K562 (cell line): ENCODE measurements at regions not wholly inside any gene's neighbourhood (a gene's known extent, or its start where the extent isn't known, plus 50 kb on each side); places are given as distances from the start of the nearest gene placed in this dataset.

Experiments
- ATAC-seq: fragments of 200-7000 bp; cut with Tn5 transposase; 3 replicates; pipeline ENCODE4 v1.9.1; 2020; ENCODE audit warnings: moderate library complexity
- BruUV-seq: library from RNA; stranded (reverse); fragments of 400-500 nt; replicated peaks from 2 replicates; lab custom pipeline; 2021; lab: Mats Ljungman, UMichigan
- CTCF ChIA-PET: fragments of 300-600 bp; formaldehyde crosslinking; extraction: SDS; loops from one replicate; lab custom pipeline; 2021; ENCODE audit warnings: low intra/inter-chr PET ratio; lab: Yijun Ruan, JAX
- POLR2A ChIA-PET: fragments of 300-600, 350-650 bp; sonication (Branson Sonifier 250); formaldehyde crosslinking; extraction: SDS; loops from one replicate; lab custom pipeline; 2021; ENCODE audit warnings: antibody characterized with exemption, inconsistent platforms; lab: Yijun Ruan, JAX
- DNase-seq, 4 experiments: peaks; one replicate each; pipeline versions ENCODE4 v3.0.0 to v3.0.0-alpha.2; 2011 to 2018; ENCODE audit warnings: low spot score in 3 of 4, mixed read lengths in 3 of 4; ENCODE audit errors: extremely low read depth in 1 of 4
- FAIRE-seq: peaks from 2 replicates; lab custom pipeline; 2011; peaks lifted over from hg19 to GRCh38; lab: Jason Lieb, UNC
- H2AFZ ChIP-seq: 2 replicates; pipeline ENCODE4 v1.6.0; 2011; ENCODE audit warnings: low read depth, low read length, control low read depth, inconsistent platforms
- H3K27ac ChIP-seq: fragments of 200-600 bp; 3 replicates; pipeline ENCODE4 v1.8.0; 2011; ENCODE audit warnings: low read depth, mild to moderate bottlenecking, control low read depth, inconsistent platforms, low read length, moderate library complexity, mixed read lengths; ENCODE audit errors: extremely low read depth
- H3K27me3 ChIP-seq, 2 experiments: fragments of 300-600 bp in 1 of 2; 2 replicates in 1 of 2; 3 replicates in 1 of 2; pipeline versions ENCODE4 v1.6.0 to v1.8.0; 2011; ENCODE audit warnings: inconsistent platforms in 2 of 2, low read length in 2 of 2, mild to moderate bottlenecking in 1 of 2, mixed read lengths in 1 of 2, moderate library complexity in 1 of 2; ENCODE audit not compliant: control insufficient read depth in 2 of 2, insufficient read depth in 2 of 2
- H3K36me3 ChIP-seq: fragments of 300-600 bp; 3 replicates; pipeline ENCODE4 v1.8.0; 2011; ENCODE audit warnings: mild to moderate bottlenecking, low read length, inconsistent platforms; ENCODE audit not compliant: control insufficient read depth, insufficient read depth
- H3K4me1 ChIP-seq, 2 experiments: fragments of 200-600 bp in 1 of 2; replicated peaks in 1 of 2; 2 replicates in 1 of 2; 3 replicates in 1 of 2; pipeline versions ENCODE4 v1.5.1 to v1.8.0; 2011; ENCODE audit warnings: inconsistent platforms in 2 of 2, low read length in 2 of 2, mild to moderate bottlenecking in 1 of 2, mixed read lengths in 1 of 2, moderate library complexity in 1 of 2; ENCODE audit not compliant: control insufficient read depth in 2 of 2, insufficient read depth in 2 of 2
- H3K4me2 ChIP-seq: 2 replicates; pipeline ENCODE4 v1.6.1; 2011; ENCODE audit warnings: low read length, control low read depth, inconsistent platforms, mixed read lengths; ENCODE audit not compliant: insufficient read depth
- H3K4me3 ChIP-seq: fragments of 200-600 bp; sonication (generic), shearing (Covaris generic); 2 replicates; pipeline ENCODE4 v1.5.1; 2016; ENCODE audit warnings: control low read depth, inconsistent platforms
- H3K79me2 ChIP-seq: fragments of 200-600 bp; 3 replicates; pipeline ENCODE4 v1.8.0; 2011; ENCODE audit warnings: low read length, inconsistent platforms; ENCODE audit not compliant: control insufficient read depth, insufficient read depth
- H3K9ac ChIP-seq, 2 experiments: 2 replicates each; pipeline versions ENCODE4 v1.6.0 to v1.6.1; 2011; ENCODE audit warnings: low read depth in 2 of 2, low read length in 2 of 2, control low read depth in 1 of 2, inconsistent platforms in 1 of 2, mild to moderate bottlenecking in 1 of 2, mixed read lengths in 1 of 2; ENCODE audit not compliant: insufficient read depth in 1 of 2
- H3K9me1 ChIP-seq: one replicate; pipeline ENCODE4 v1.6.0; 2011; ENCODE audit warnings: inconsistent platforms, mild to moderate bottlenecking, low read length, moderate library complexity; ENCODE audit not compliant: control insufficient read depth, insufficient read depth
- H3K9me3 ChIP-seq: replicated peaks from 2 replicates; pipeline ENCODE4 v1.5.1; 2011; ENCODE audit warnings: low read depth, low read length, inconsistent platforms; ENCODE audit not compliant: control insufficient read depth, insufficient read depth
- H4K20me1 ChIP-seq: replicated peaks from 2 replicates; pipeline ENCODE4 v1.6.1; 2011; ENCODE audit warnings: low read length, inconsistent platforms, mixed read lengths; ENCODE audit not compliant: control insufficient read depth, insufficient read depth
- AFF1 ChIP-seq, 2 experiments: fragments of 450-650 bp; IDR thresholded peaks; 2 replicates each; pipeline ENCODE4 v1.6.1; 2018; ENCODE audit warnings: mild to moderate bottlenecking in 2 of 2, low read depth in 1 of 2; ENCODE audit not compliant: partially characterized antibody in 2 of 2
- ATF6 ChIP-seq: sonication (generic); formaldehyde crosslinking; IDR thresholded peaks from 2 replicates; pipeline ENCODE4 v1.4.0; 2020; ENCODE audit warnings: mild to moderate bottlenecking, missing genetic modification reagents
- FOXA1 ChIP-seq: fragments of 450-650 bp; IDR thresholded peaks from 2 replicates; pipeline ENCODE4 v1.6.1; 2016; ENCODE audit warnings: mild to moderate bottlenecking, borderline replicate concordance
- FOXP4 ChIP-seq: sonication (generic); formaldehyde crosslinking; IDR thresholded peaks from 2 replicates; pipeline ENCODE4 v1.8.0; 2022; ENCODE audit warnings: mild to moderate bottlenecking, missing genetic modification reagents, borderline replicate concordance
- GABPA ChIP-seq: fragments of 200-800 bp; sonication (Bioruptor generic); conservative IDR thresholded peaks from 2 replicates; pipeline ENCODE4 v1.6.1; 2016; ENCODE audit warnings: low read depth, missing genetic modification characterization, missing compliant biosample characterization
- GTF2E2 ChIP-seq: fragments of 200-800 bp; sonication (Bioruptor generic); IDR thresholded peaks from 2 replicates; pipeline ENCODE4 v1.6.1; 2016; ENCODE audit warnings: missing genetic modification characterization, missing compliant biosample characterization
- HIVEP1 ChIP-seq: fragments of 250-450 bp; sonication (Bioruptor Pico); IDR thresholded peaks from 2 replicates; pipeline ENCODE4 v1.4.0; 2020; ENCODE audit warnings: mild to moderate bottlenecking
- NCOA2 ChIP-seq, 2 experiments: fragments of 450-650 bp; IDR thresholded peaks; 2 replicates each; pipeline ENCODE4 v1.6.1; 2018; ENCODE audit warnings: mild to moderate bottlenecking in 2 of 2, moderate library complexity in 1 of 2; ENCODE audit not compliant: partially characterized antibody in 2 of 2
- SNAPC5 ChIP-seq: fragments of 250-450 bp; sonication (Bioruptor Pico); IDR thresholded peaks from 2 replicates; pipeline ENCODE4 v1.8.0; 2021; ENCODE audit warnings: moderate library complexity, mild to moderate bottlenecking, inconsistent platforms
- SPI1 ChIP-seq: IDR thresholded peaks from 2 replicates; pipeline ENCODE4 v1.6.1; 2011; ENCODE audit warnings: low read depth, low read length, control low read depth, borderline replicate concordance
- ZBTB8A ChIP-seq: fragments of 450-650 bp; IDR thresholded peaks from 2 replicates; pipeline ENCODE4 v1.6.1; 2018; ENCODE audit warnings: mild to moderate bottlenecking, moderate library complexity; ENCODE audit not compliant: partially characterized antibody
- ZNF143 ChIP-seq: sonication (generic); formaldehyde crosslinking; IDR thresholded peaks from 2 replicates; pipeline ENCODE4 v1.9.0; 2022; ENCODE audit warnings: mild to moderate bottlenecking, missing genetic modification reagents
- ZNF165 ChIP-seq: fragments of 250-450 bp; sonication (Bioruptor Pico); IDR thresholded peaks from 2 replicates; pipeline ENCODE4 v1.4.0; 2020; ENCODE audit warnings: borderline replicate concordance
- ZNF3 ChIP-seq: fragments of 250-450 bp; sonication (Bioruptor Pico); IDR thresholded peaks from 2 replicates; pipeline ENCODE4 v1.5.0; 2021; ENCODE audit warnings: mild to moderate bottlenecking, moderate library complexity
- WGBS: fragments of 100-300 bp; shearing (Covaris generic); methylation state at CpG from one replicate; pipeline ENCODE4 v1.1.6; 2016; ENCODE audit warnings: low coverage, mixed read lengths; ENCODE audit not compliant: insufficient coverage; ENCODE audit errors: missing lambda C conversion rate; 5-methylcytosine and 5-hydroxymethylcytosine counted together
- in situ Hi-C: fragments of 300-500 bp; cut with MboI; formaldehyde crosslinking; loops from 4 replicates; pipeline ENCODE4 v1.15.0; 2018; ENCODE audit warnings: inconsistent platforms, mixed read lengths
- intact Hi-C: fragments of 100-400 bp; cut with micrococcal nuclease; formaldehyde crosslinking; loops from 2 replicates; pipeline ENCODE4 v1.14.2; 2022

GRCh38 chr9:119761812-119762211, 392.6 kb upstream of the BRINP1 start:
- Histone ChIP-seq H3K9me3 (no peaks in the 10 kb centered on the region; the same call in 1 of the 2 replicates), H3K4me3 (no peak overlapping the region), H3K27me3 (no peaks in the 10 kb centered on the region), H3K9me1 (no peaks in the 10 kb centered on the region), H3K4me2 (no peak overlapping the region), H3K4me1 (no peaks in the 10 kb centered on the region), H2AFZ (no peak overlapping the region), H3K9ac (no peak overlapping the region), H3K36me3 (no peaks in the 10 kb centered on the region), H3K27ac (no peak overlapping the region), H4K20me1 (no peaks in the 10 kb centered on the region), H3K79me2 (no peaks in the 10 kb centered on the region)
- BruUV-seq, result no TSS peak
- ChIA-PET CTCF (no interaction called here), POLR2A (interaction anchor here (0.7 kb wide), 1 partner anchor 41 kb away, joined by 3 read pairs; no protein-coding TSS in a partner anchor)
- DNase-seq (no peak), ATAC-seq (no peak), FAIRE-seq (no peak)
- in situ Hi-C loops (no loop called here), intact Hi-C loops (no loop called here)
- TF ChIP-seq FOXA1 (no peak), GABPA (tag) (no peak), ZNF143 (CRISPR knock-in tag) (no peak), AFF1 (IDR thresholded peaks at IDR 0.05; ENCODE audit: low read depth in 1 of 2, partially characterized antibody in 2 of 2) (no peak), SNAPC5 (CRISPR knock-in tag) (no peak), HIVEP1 (CRISPR knock-in tag) (no peak), NCOA2 (IDR thresholded peaks at IDR 0.05; ENCODE audit: partially characterized antibody in 2 of 2) (no peak), FOXP4 (CRISPR knock-in tag) (no peak), ATF6 (CRISPR knock-in tag) (no peak), ZNF165 (CRISPR knock-in tag) (no peak), ZBTB8A (no peak), GTF2E2 (tag) (no peak), ZNF3 (CRISPR knock-in tag) (no peak), SPI1 (no peak)
- 0% methylated on average over 2 of the region's 2 CpGs for WGBS
